Body of pancreas (tissue), 4 donors: ENCODE measurements at regions not wholly inside any gene's neighbourhood (a gene's known extent, or its start where the extent isn't known, plus 50 kb on each side); places are given as distances from the start of the nearest gene placed in this dataset.

ENCODE experiments used
- POLR2A ChIP-seq, 3 donors: fragments of 450-650 bp; IDR thresholded peaks; one replicate each; pipeline ENCODE4 v1.6.1; 2016; ENCODE audit warnings: antibody characterized with exemption in 3 of 3, mild to moderate bottlenecking in 2 of 3
- TF ChIP-seq, protein P1 (sequence below), 7 experiments: fragments of 450-650 bp in 4 of 7; fragments of 200-600 bp in 3 of 7; sonication (generic) in 3 of 7; IDR thresholded peaks; one replicate each; pipeline ENCODE4 v1.5.1; 2016 to 2019; ENCODE audit warnings: antibody characterized with exemption in 7 of 7

GRCh38 chr11:37544491-37544890 lies 946.5 kb upstream of the RAG2 start:
- TF ChIP-seq, protein P1, sequence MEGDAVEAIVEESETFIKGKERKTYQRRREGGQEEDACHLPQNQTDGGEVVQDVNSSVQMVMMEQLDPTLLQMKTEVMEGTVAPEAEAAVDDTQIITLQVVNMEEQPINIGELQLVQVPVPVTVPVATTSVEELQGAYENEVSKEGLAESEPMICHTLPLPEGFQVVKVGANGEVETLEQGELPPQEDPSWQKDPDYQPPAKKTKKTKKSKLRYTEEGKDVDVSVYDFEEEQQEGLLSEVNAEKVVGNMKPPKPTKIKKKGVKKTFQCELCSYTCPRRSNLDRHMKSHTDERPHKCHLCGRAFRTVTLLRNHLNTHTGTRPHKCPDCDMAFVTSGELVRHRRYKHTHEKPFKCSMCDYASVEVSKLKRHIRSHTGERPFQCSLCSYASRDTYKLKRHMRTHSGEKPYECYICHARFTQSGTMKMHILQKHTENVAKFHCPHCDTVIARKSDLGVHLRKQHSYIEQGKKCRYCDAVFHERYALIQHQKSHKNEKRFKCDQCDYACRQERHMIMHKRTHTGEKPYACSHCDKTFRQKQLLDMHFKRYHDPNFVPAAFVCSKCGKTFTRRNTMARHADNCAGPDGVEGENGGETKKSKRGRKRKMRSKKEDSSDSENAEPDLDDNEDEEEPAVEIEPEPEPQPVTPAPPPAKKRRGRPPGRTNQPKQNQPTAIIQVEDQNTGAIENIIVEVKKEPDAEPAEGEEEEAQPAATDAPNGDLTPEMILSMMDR (IDR thresholded peaks at IDR 0.05): no peak
- TF ChIP-seq POLR2A (IDR thresholded peaks at IDR 0.05): no peak
